ENCODE measurements at regions not wholly inside any gene's neighbourhood (a gene's known extent, or its start where the extent isn't known, plus 50 kb on each side); places are given as distances from the start of the nearest gene placed in this dataset.
"Not testable (repeated sequence)": the region's sequence is repeated elsewhere in the genome, so short reads cannot be mapped to it uniquely, and the experiment has no call there.

- H3K36me3 Mint-ChIP-seq (ENCODE audit: insufficient read depth, unreplicated experiment) = no peaks in the 10 kb centered on the region
- ChIA-PET CTCF (no interaction called here), POLR2A (no interaction called here)
- no peak for DNase-seq
- Histone ChIP-seq H3K27me3 (replicated peaks; ENCODE audit: control insufficient read depth, insufficient read depth, low read length) (no peaks in the 10 kb centered on the region), H3K4me3 (ENCODE audit: low read depth, low read length) (no peak overlapping the region), H3K4me1 (no peaks in the 10 kb centered on the region), H3K9me3 (peaks cover 3% of the 10 kb centered on the region), H3K36me3 (ENCODE audit: control insufficient read depth, insufficient read depth, low read length) (no peaks in the 10 kb centered on the region)
- no peak overlapping the region for H3K4me3 Mint-ChIP-seq (ENCODE audit: unreplicated experiment)
- H3K27ac Mint-ChIP-seq (ENCODE audit: unreplicated experiment) = no peak overlapping the region
- peaks cover 36% of the 10 kb centered on the region for H3K9me3 Mint-ChIP-seq (ENCODE audit: unreplicated experiment)
- TF ChIP-seq CTCF (IDR thresholded peaks at IDR 0.05; ENCODE audit: insufficient read depth in 1 of 2, low read depth in 1 of 2, low read length in 1 of 2, severe bottlenecking in 1 of 2, unreplicated experiment in 1 of 2) = no peak
- BruUV-seq (replicated peaks) = no TSS peak
- no peaks in the 10 kb centered on the region for H3K4me1 Mint-ChIP-seq (ENCODE audit: low read depth, unreplicated experiment)
- intact Hi-C loops (cut with micrococcal nuclease; ENCODE audit: unreplicated experiment) = no loop called here
- no peaks in the 10 kb centered on the region for H3K27me3 Mint-ChIP-seq (ENCODE audit: insufficient read depth, unreplicated experiment)
Measured at GRCh38 chr14:55858604-55859003, 259.6 kb upstream of the PELI2 start.

GRCh38 chr14:55861561-55861960 lies 256.6 kb upstream of the PELI2 start:
- CTCF ChIA-PET; H3K27me3 ChIP-seq (replicated peaks; ENCODE audit: control insufficient read depth, insufficient read depth, low read length); H3K36me3 Mint-ChIP-seq (ENCODE audit: insufficient read depth, unreplicated experiment); H3K4me3 ChIP-seq (ENCODE audit: low read depth, low read length); H3K36me3 ChIP-seq (ENCODE audit: control insufficient read depth, insufficient read depth, low read length); DNase-seq; H3K4me1 Mint-ChIP-seq (ENCODE audit: low read depth, unreplicated experiment); intact Hi-C loops (cut with micrococcal nuclease; ENCODE audit: unreplicated experiment); H3K4me3 Mint-ChIP-seq (ENCODE audit: unreplicated experiment); POLR2A ChIA-PET; H3K27ac Mint-ChIP-seq (ENCODE audit: unreplicated experiment); H3K4me1 ChIP-seq; BruUV-seq (replicated peaks); H3K27me3 Mint-ChIP-seq (ENCODE audit: insufficient read depth, unreplicated experiment); H3K9me3 ChIP-seq: not testable (repeated sequence)
- peaks cover 42% of the 10 kb centered on the region for H3K9me3 Mint-ChIP-seq (ENCODE audit: unreplicated experiment)

- ChIA-PET POLR2A (no interaction called here), CTCF (no interaction called here)
- no peaks in the 10 kb centered on the region for H3K36me3 Mint-ChIP-seq (ENCODE audit: insufficient read depth, unreplicated experiment)
- H3K9me3 ChIP-seq = peaks cover 5% of the 10 kb centered on the region
- no peaks in the 10 kb centered on the region for H3K27me3 ChIP-seq (replicated peaks; ENCODE audit: control insufficient read depth, insufficient read depth, low read length)
- intact Hi-C loops (cut with micrococcal nuclease; ENCODE audit: unreplicated experiment) = no loop called here
- H3K4me3 Mint-ChIP-seq (ENCODE audit: unreplicated experiment) = no peak overlapping the region
- no peak for DNase-seq
- H3K4me1 ChIP-seq = no peaks in the 10 kb centered on the region
- peak in 1 of 2 experiments; percentile 13 for TF ChIP-seq CTCF (IDR thresholded peaks at IDR 0.05; ENCODE audit: insufficient read depth in 1 of 2, low read depth in 1 of 2, low read length in 1 of 2, severe bottlenecking in 1 of 2, unreplicated experiment in 1 of 2)
- no peaks in the 10 kb centered on the region for H3K27me3 Mint-ChIP-seq (ENCODE audit: insufficient read depth, unreplicated experiment)
- no peaks in the 10 kb centered on the region for H3K4me1 Mint-ChIP-seq (ENCODE audit: low read depth, unreplicated experiment)
- peaks cover 21% of the 10 kb centered on the region for H3K9me3 Mint-ChIP-seq (ENCODE audit: unreplicated experiment)
- H3K4me3 ChIP-seq (ENCODE audit: low read depth, low read length) = no peak overlapping the region
- H3K27ac Mint-ChIP-seq (ENCODE audit: unreplicated experiment) = no peak overlapping the region
- no TSS peak for BruUV-seq (replicated peaks)
- H3K36me3 ChIP-seq (ENCODE audit: control insufficient read depth, insufficient read depth, low read length) = no peaks in the 10 kb centered on the region
Measured at GRCh38 chr14:55864890-55865655, 253.1 kb upstream of the PELI2 start.
